PC-9 (cell line): ENCODE measurements at regions not wholly inside any gene's neighbourhood (a gene's known extent, or its start where the extent isn't known, plus 50 kb on each side); places are given as distances from the start of the nearest gene placed in this dataset.
"Not testable (repeated sequence)": the region's sequence is repeated elsewhere in the genome, so short reads cannot be mapped to it uniquely, and the experiment has no call there.

ENCODE experiments used
- BruUV-seq: library from RNA; stranded (reverse); fragments of 400-500 nt; replicated peaks from 2 replicates; lab custom pipeline; 2021; lab: Mats Ljungman, UMichigan
- CTCF ChIA-PET: fragments of 300-600 bp; sonication (Branson Sonifier 250); formaldehyde crosslinking; loops from one replicate; lab custom pipeline; 2022; ENCODE audit warnings: antibody characterized with exemption; lab: Charles Lee
- POLR2A ChIA-PET: fragments of 300-600 bp; sonication (Branson Sonifier 250); formaldehyde crosslinking; loops from one replicate; lab custom pipeline; 2022; ENCODE audit warnings: antibody characterized with exemption; ENCODE audit not compliant: unreplicated experiment; lab: Charles Lee
- DNase-seq, 2 experiments: peaks; one replicate each; pipeline versions ENCODE4 v3.0.0 to v3.0.0-alpha.2; 2015 to 2022; ENCODE audit warnings: mixed read lengths in 1 of 2
- H2AFZ ChIP-seq: fragments of 200-600 bp; sonication (generic); 2 replicates; pipeline ENCODE4 v1.8.1; 2017; ENCODE audit warnings: antibody characterized with exemption
- H3F3A ChIP-seq: fragments of 200-600 bp; sonication (generic); 2 replicates; pipeline ENCODE4 v1.8.1; 2017; ENCODE audit warnings: antibody characterized with exemption, mild to moderate bottlenecking, low read depth; ENCODE audit not compliant: insufficient read depth
- H3K27ac ChIP-seq: fragments of 200-600 bp; sonication (generic); 2 replicates; pipeline ENCODE4 v1.6.1; 2016; ENCODE audit warnings: mixed run types
- H3K27me3 ChIP-seq: fragments of 200-600 bp; sonication (generic); 2 replicates; pipeline ENCODE4 v1.6.1; 2016; ENCODE audit warnings: low read depth, mixed run types; ENCODE audit not compliant: insufficient read depth
- H3K36me3 ChIP-seq: fragments of 200-600 bp; sonication (generic); 2 replicates; pipeline ENCODE4 v1.6.1; 2016; ENCODE audit warnings: low read depth, mixed run types
- H3K4me1 ChIP-seq: fragments of 200-600 bp; sonication (generic); replicated peaks from 2 replicates; pipeline ENCODE4 v1.6.1; 2016; ENCODE audit warnings: mixed run types; ENCODE audit not compliant: insufficient read depth
- H3K4me2 ChIP-seq: fragments of 200-600 bp; sonication (generic); 2 replicates; pipeline ENCODE4 v1.6.1; 2017; ENCODE audit warnings: mixed run types
- H3K4me3 ChIP-seq: fragments of 200-600 bp; sonication (generic); 2 replicates; pipeline ENCODE4 v1.6.1; 2016; ENCODE audit warnings: mixed run types
- H3K79me2 ChIP-seq: fragments of 200-600 bp; sonication (generic); 2 replicates; pipeline ENCODE4 v1.6.1; 2017; ENCODE audit warnings: low read depth, mixed run types
- H3K9me2 ChIP-seq: fragments of 200-600 bp; sonication (generic); 2 replicates; pipeline ENCODE4 v1.8.1; 2017; ENCODE audit warnings: mild to moderate bottlenecking; ENCODE audit not compliant: insufficient read depth
- H3K9me3 ChIP-seq: fragments of 200-600 bp; sonication (generic); 2 replicates; pipeline ENCODE4 v1.8.1; 2016; ENCODE audit warnings: low read depth; ENCODE audit not compliant: insufficient read depth
- H4K20me1 ChIP-seq: fragments of 200-600 bp; sonication (generic); 2 replicates; pipeline ENCODE4 v1.8.1; 2017; ENCODE audit not compliant: insufficient read depth
- EZH2 ChIP-seq: fragments of 200-600 bp; sonication (generic); IDR thresholded peaks from 2 replicates; pipeline ENCODE4 v1.8.0; 2017; ENCODE audit warnings: antibody characterized with exemption, low read depth
- intact Hi-C: fragments of 100-400 bp; cut with micrococcal nuclease; formaldehyde crosslinking; loops from one replicate; pipeline ENCODE4 v1.10.0; 2022; ENCODE audit not compliant: unreplicated experiment
- TF ChIP-seq, protein P1 (sequence below): fragments of 200-600 bp; sonication (generic); conservative IDR thresholded peaks from 2 replicates; pipeline ENCODE4 v1.6.1; 2017; ENCODE audit warnings: mixed run types, antibody characterized with exemption, mild to moderate bottlenecking, moderate library complexity

DNA sequence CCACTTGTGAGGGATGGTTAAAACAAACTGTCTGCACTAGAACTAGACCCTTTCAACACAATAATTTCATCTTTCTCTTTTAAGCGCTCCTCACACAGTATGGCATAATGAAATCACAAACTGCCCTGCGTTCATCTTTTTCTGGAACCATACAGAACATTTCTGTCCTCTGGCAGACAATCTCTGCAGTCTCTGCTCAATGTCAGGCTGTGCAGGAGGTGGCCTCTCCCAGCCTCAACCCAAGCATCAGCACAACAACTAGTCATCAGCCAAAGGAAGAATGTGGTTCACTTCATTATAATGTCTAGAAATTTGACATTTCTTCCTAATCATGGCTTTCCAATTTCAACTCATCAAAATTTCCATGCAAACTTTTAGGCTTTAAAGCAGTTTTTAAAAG, 125.1 kb upstream of the STARD13 start:
- Histone ChIP-seq H3K9me2 (no peaks in the 10 kb centered on the region), H3K4me1 (no peaks in the 10 kb centered on the region), H2AFZ (no peak overlapping the region), H3K27ac (no peak overlapping the region), H3K9me3 (no peaks in the 10 kb centered on the region), H3K27me3 (no peaks in the 10 kb centered on the region), H3K4me3 (no peak overlapping the region), H3K4me2 (no peak overlapping the region), H3F3A (no peaks in the 10 kb centered on the region), H3K36me3 (no peaks in the 10 kb centered on the region), H4K20me1 (no peaks in the 10 kb centered on the region), H3K79me2 (no peaks in the 10 kb centered on the region)
- CTCF ChIA-PET: no interaction called here
- BruUV-seq: no TSS peak
- POLR2A ChIA-PET: no interaction called here
- DNase-seq: no peak
- intact Hi-C loops: no loop called here
- TF ChIP-seq EZH2: no peak
- TF ChIP-seq, protein P1, sequence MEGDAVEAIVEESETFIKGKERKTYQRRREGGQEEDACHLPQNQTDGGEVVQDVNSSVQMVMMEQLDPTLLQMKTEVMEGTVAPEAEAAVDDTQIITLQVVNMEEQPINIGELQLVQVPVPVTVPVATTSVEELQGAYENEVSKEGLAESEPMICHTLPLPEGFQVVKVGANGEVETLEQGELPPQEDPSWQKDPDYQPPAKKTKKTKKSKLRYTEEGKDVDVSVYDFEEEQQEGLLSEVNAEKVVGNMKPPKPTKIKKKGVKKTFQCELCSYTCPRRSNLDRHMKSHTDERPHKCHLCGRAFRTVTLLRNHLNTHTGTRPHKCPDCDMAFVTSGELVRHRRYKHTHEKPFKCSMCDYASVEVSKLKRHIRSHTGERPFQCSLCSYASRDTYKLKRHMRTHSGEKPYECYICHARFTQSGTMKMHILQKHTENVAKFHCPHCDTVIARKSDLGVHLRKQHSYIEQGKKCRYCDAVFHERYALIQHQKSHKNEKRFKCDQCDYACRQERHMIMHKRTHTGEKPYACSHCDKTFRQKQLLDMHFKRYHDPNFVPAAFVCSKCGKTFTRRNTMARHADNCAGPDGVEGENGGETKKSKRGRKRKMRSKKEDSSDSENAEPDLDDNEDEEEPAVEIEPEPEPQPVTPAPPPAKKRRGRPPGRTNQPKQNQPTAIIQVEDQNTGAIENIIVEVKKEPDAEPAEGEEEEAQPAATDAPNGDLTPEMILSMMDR: no peak

DNA sequence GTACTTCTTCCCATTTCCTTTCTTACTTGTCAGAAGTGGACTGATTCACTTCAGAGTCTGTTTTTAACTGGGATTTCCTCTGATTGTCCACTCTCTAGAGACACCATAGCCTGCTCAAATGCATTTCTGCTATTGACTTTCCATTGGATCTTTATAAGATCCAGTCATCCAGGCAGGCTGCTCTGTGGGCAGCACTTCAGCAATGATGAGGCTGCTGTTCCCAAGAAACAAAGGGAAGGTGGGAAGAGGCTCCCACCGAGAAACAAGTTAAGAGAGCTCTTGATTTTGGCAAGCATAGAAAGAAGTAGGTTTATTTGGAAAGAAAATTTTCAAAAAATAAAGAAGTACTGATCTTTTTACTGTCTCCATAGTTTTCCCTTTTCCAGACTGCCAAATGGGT, 125.8 kb upstream of the STARD13 start:
- H3K27ac ChIP-seq: no peak overlapping the region
- intact Hi-C loops: no loop called here
- POLR2A ChIA-PET: no interaction called here

GRCh38 chr13:33415822-33416221, 130.3 kb upstream of the STARD13 start:
- no peaks in the 10 kb centered on the region for H3K79me2 ChIP-seq
- CTCF ChIA-PET: no interaction called here
- TF ChIP-seq, protein P1: no peak
- no peak for TF ChIP-seq EZH2
- DNase-seq: no peak
- H3K4me1 ChIP-seq: no peaks in the 10 kb centered on the region
- POLR2A ChIA-PET: no interaction called here
- no peak overlapping the region for H3K4me2 ChIP-seq
- BruUV-seq: no TSS peak
- H3K9me3 ChIP-seq: no peaks in the 10 kb centered on the region
- H3K36me3 ChIP-seq: no peaks in the 10 kb centered on the region
- no peaks in the 10 kb centered on the region for H3K9me2 ChIP-seq
- no peaks in the 10 kb centered on the region for H4K20me1 ChIP-seq
- intact Hi-C loops: no loop called here
- no peaks in the 10 kb centered on the region for H3F3A ChIP-seq
- no peak overlapping the region for H3K4me3 ChIP-seq
- no peaks in the 10 kb centered on the region for H3K27me3 ChIP-seq
- H3K27ac ChIP-seq: no peak overlapping the region
- H2AFZ ChIP-seq: no peak overlapping the region

More for the DNA sequence above, 125.8 kb upstream of the STARD13 start:
- CTCF ChIA-PET: no interaction called here
- Histone ChIP-seq H3K9me2 (no peaks in the 10 kb centered on the region), H3K4me3 (no peak overlapping the region), H3K79me2 (no peaks in the 10 kb centered on the region), H3K4me1 (no peaks in the 10 kb centered on the region), H3K4me2 (no peak overlapping the region), H3K9me3 (no peaks in the 10 kb centered on the region), H3F3A (no peaks in the 10 kb centered on the region), H4K20me1 (no peaks in the 10 kb centered on the region), H2AFZ (no peak overlapping the region), H3K36me3 (no peaks in the 10 kb centered on the region), H3K27me3 (no peaks in the 10 kb centered on the region)
- no peak for DNase-seq
- no peak for TF ChIP-seq EZH2
- TF ChIP-seq, protein P1: no peak
- BruUV-seq: no TSS peak

DNA sequence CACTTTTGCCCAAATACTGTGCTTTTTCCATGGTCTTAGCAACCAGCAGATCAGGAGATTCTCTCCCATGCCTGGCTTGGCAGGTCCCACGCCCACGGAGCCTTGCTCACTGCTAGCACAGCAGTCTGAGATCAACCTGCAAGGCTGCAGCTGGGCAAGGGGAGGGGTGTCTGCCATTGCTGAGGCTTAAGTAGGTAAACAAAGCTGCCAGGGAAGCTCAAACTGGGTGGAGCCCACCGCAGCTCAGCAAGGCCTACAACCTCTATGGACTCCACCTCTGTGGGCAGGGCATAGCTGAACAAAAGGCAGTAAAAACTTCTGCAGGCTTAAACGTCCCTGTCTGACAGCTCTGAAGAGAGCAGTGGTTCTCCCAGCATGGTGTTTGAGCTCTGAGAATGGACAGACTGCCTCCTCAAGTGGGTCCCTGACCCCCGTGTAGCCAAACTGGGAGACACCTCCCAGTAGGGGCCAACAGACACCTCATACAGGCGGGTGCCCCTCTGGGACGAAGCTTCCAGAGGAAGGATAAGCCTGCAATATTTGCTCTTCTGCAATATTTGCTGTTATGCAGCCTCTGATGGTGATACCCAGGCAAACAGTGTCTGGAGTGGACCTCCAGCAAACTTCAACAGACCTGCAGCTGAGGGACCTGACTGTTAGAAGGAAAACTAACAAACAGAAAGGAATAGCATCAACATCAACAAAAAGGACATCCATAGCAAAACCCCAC, 132.8 kb upstream of the STARD13 start:
- H3K4me2 ChIP-seq, H4K20me1 ChIP-seq, POLR2A ChIA-PET, BruUV-seq, H3K27ac ChIP-seq, H3F3A ChIP-seq, H3K9me2 ChIP-seq, H3K36me3 ChIP-seq, H3K9me3 ChIP-seq, H3K79me2 ChIP-seq, H3K27me3 ChIP-seq, H3K4me3 ChIP-seq, H2AFZ ChIP-seq, H3K4me1 ChIP-seq, intact Hi-C loops, CTCF ChIA-PET: not testable (repeated sequence)
- DNase-seq: peak in 1 of 2 experiments; percentile 3

DNA sequence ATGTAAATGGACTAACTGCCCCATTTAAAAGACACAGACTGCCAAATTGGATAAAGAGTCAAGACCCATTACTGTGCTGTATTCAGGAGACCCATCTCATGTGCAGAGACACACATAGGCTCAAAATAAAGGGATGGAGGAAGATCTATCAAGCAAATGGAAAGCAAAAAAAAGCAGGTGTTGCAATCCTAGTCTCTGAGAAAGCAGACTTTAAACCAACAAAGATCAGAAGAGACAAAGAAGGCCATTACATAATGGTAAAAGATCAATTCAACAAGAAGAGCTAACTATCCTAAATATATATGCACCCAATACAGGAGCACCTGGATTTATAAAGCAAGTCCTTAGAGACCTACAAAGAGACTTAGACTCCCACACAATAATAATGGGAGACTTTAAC, 134.6 kb upstream of the STARD13 start:
- CTCF ChIA-PET, H3K4me2 ChIP-seq, H2AFZ ChIP-seq, H3K36me3 ChIP-seq, H4K20me1 ChIP-seq, intact Hi-C loops, BruUV-seq, H3K9me2 ChIP-seq, POLR2A ChIA-PET, DNase-seq, H3K4me3 ChIP-seq, H3K9me3 ChIP-seq, H3K4me1 ChIP-seq, H3F3A ChIP-seq, H3K79me2 ChIP-seq, H3K27me3 ChIP-seq, H3K27ac ChIP-seq: not testable (repeated sequence)
